ENCODE measurements at regions not wholly inside any gene's neighbourhood (a gene's known extent, or its start where the extent isn't known, plus 50 kb on each side); places are given as distances from the start of the nearest gene placed in this dataset.

GRCh38 chr3:20350449-20350848, 164.4 kb upstream of the SGO1 start:
- no peaks in the 10 kb centered on the region for H3K9me3 Mint-ChIP-seq
- no peaks in the 10 kb centered on the region for H3K36me3 Mint-ChIP-seq
- H3K4me3 Mint-ChIP-seq: no peak overlapping the region
- no peaks in the 10 kb centered on the region for H3K4me1 Mint-ChIP-seq (ENCODE audit: low read depth in 2 of 2)
- H3K27ac Mint-ChIP-seq: no peak overlapping the region
- peaks cover 0 to 7% of the 10 kb centered on the region in 2 donors for H3K27me3 Mint-ChIP-seq
- no peak for ATAC-seq
- no peak for DNase-seq (ENCODE audit: low spot score)

- ATAC-seq (no peak), DNase-seq (ENCODE audit: low spot score) (no peak)
- H3K27ac Mint-ChIP-seq: no peak overlapping the region
- no peaks in the 10 kb centered on the region for H3K9me3 Mint-ChIP-seq
- no peaks in the 10 kb centered on the region for H3K4me1 Mint-ChIP-seq (ENCODE audit: low read depth in 2 of 2)
- peaks cover 3 to 7% of the 10 kb centered on the region in 2 donors for H3K27me3 Mint-ChIP-seq
- no peak overlapping the region for H3K4me3 Mint-ChIP-seq
- no peaks in the 10 kb centered on the region for H3K36me3 Mint-ChIP-seq
Measured at GRCh38 chr3:20346916-20347315, 160.9 kb upstream of the SGO1 start.

GRCh38 chr3:20346369-20346768, 160.4 kb upstream of the SGO1 start:
- Mint-ChIP-seq H3K9me3 (no peaks in the 10 kb centered on the region), H3K27ac (no peak overlapping the region), H3K27me3 (peaks cover 3 to 7% of the 10 kb centered on the region in 2 donors), H3K4me1 (ENCODE audit: low read depth in 2 of 2) (no peaks in the 10 kb centered on the region), H3K36me3 (no peaks in the 10 kb centered on the region), H3K4me3 (no peak overlapping the region)
- ATAC-seq: no peak
- no peak for DNase-seq (ENCODE audit: low spot score)

- Mint-ChIP-seq H3K4me1 (ENCODE audit: low read depth in 2 of 2) (peaks cover 0 to 2% of the 10 kb centered on the region in 2 donors), H3K9me3 (no peaks in the 10 kb centered on the region), H3K27ac (no peak overlapping the region), H3K4me3 (no peak overlapping the region), H3K27me3 (peaks cover 3 to 7% of the 10 kb centered on the region in 2 donors), H3K36me3 (no peaks in the 10 kb centered on the region)
- DNase-seq (ENCODE audit: low spot score) (no peak), ATAC-seq (no peak)
Measured at GRCh38 chr3:20344400-20344959, 158.5 kb upstream of the SGO1 start.

GRCh38 chr3:20343790-20344189, 157.8 kb upstream of the SGO1 start:
- Mint-ChIP-seq H3K27ac (no peak overlapping the region), H3K27me3 (peaks cover 3 to 7% of the 10 kb centered on the region in 2 donors), H3K4me3 (no peak overlapping the region), H3K36me3 (no peaks in the 10 kb centered on the region), H3K4me1 (ENCODE audit: low read depth in 2 of 2) (peaks cover 0 to 2% of the 10 kb centered on the region in 2 donors), H3K9me3 (no peaks in the 10 kb centered on the region)
- ATAC-seq (no peak), DNase-seq (ENCODE audit: low spot score) (no peak)

GRCh38 chr3:20340324-20340928, 154.4 kb upstream of the SGO1 start:
- Mint-ChIP-seq H3K4me3 (no peak overlapping the region), H3K27ac (no peak overlapping the region), H3K27me3 (peaks cover 0 to 3% of the 10 kb centered on the region in 2 donors), H3K36me3 (no peaks in the 10 kb centered on the region), H3K9me3 (no peaks in the 10 kb centered on the region), H3K4me1 (ENCODE audit: low read depth in 2 of 2) (peaks cover 0 to 2% of the 10 kb centered on the region in 2 donors)
- ATAC-seq: peak; percentile 62 to 65
- DNase-seq (ENCODE audit: low spot score): peak; percentile 71

GRCh38 chr3:20336572-20336971, 150.6 kb upstream of the SGO1 start:
- no peak for DNase-seq (ENCODE audit: low spot score)
- Mint-ChIP-seq H3K36me3 (no peaks in the 10 kb centered on the region), H3K27me3 (peaks cover 5 to 8% of the 10 kb centered on the region in 2 donors), H3K27ac (no peak overlapping the region), H3K9me3 (no peaks in the 10 kb centered on the region), H3K4me1 (ENCODE audit: low read depth in 2 of 2) (peaks cover 0 to 2% of the 10 kb centered on the region in 2 donors), H3K4me3 (no peak overlapping the region)
- no peak for ATAC-seq

- peaks cover 5 to 8% of the 10 kb centered on the region in 2 donors for H3K27me3 Mint-ChIP-seq
- no peak overlapping the region for H3K4me3 Mint-ChIP-seq
- H3K9me3 Mint-ChIP-seq: no peaks in the 10 kb centered on the region
- no peak for DNase-seq (ENCODE audit: low spot score)
- no peak overlapping the region for H3K27ac Mint-ChIP-seq
- no peaks in the 10 kb centered on the region for H3K36me3 Mint-ChIP-seq
- no peak for ATAC-seq
- H3K4me1 Mint-ChIP-seq (ENCODE audit: low read depth in 2 of 2): no peaks in the 10 kb centered on the region
Measured at GRCh38 chr3:20334842-20335241, 148.8 kb upstream of the SGO1 start.

- DNase-seq (ENCODE audit: low spot score) (no peak), ATAC-seq (no peak)
- Mint-ChIP-seq H3K9me3 (no peaks in the 10 kb centered on the region), H3K27ac (no peak overlapping the region), H3K36me3 (no peaks in the 10 kb centered on the region), H3K4me1 (ENCODE audit: low read depth in 2 of 2) (no peaks in the 10 kb centered on the region), H3K27me3 (no peaks in the 10 kb centered on the region), H3K4me3 (no peak overlapping the region)
Measured at GRCh38 chr3:20327889-20328288, 141.9 kb upstream of the SGO1 start.

GRCh38 chr3:20326541-20326940, 140.5 kb upstream of the SGO1 start:
- no peaks in the 10 kb centered on the region for H3K27me3 Mint-ChIP-seq

GRCh38 chr3:20325563-20325962, 139.6 kb upstream of the SGO1 start:
- H3K27me3 Mint-ChIP-seq: no peaks in the 10 kb centered on the region
- ATAC-seq (no peak), DNase-seq (ENCODE audit: low spot score) (no peak)
- no peaks in the 10 kb centered on the region for H3K9me3 Mint-ChIP-seq
- no peaks in the 10 kb centered on the region for H3K4me1 Mint-ChIP-seq (ENCODE audit: low read depth in 2 of 2)
- H3K36me3 Mint-ChIP-seq: no peaks in the 10 kb centered on the region
- H3K27ac Mint-ChIP-seq: no peak overlapping the region
- no peak overlapping the region for H3K4me3 Mint-ChIP-seq

More at GRCh38 chr3:20326541-20326940, 140.5 kb upstream of the SGO1 start:
- Mint-ChIP-seq H3K9me3 (no peaks in the 10 kb centered on the region), H3K4me1 (ENCODE audit: low read depth in 2 of 2) (no peaks in the 10 kb centered on the region), H3K27ac (no peak overlapping the region), H3K36me3 (no peaks in the 10 kb centered on the region), H3K4me3 (no peak overlapping the region)
- no peak for DNase-seq (ENCODE audit: low spot score)
- no peak for ATAC-seq

- ATAC-seq (no peak), DNase-seq (ENCODE audit: low spot score) (no peak)
- H3K9me3 Mint-ChIP-seq: no peaks in the 10 kb centered on the region
- no peaks in the 10 kb centered on the region for H3K27me3 Mint-ChIP-seq
- no peaks in the 10 kb centered on the region for H3K36me3 Mint-ChIP-seq
- no peak overlapping the region for H3K27ac Mint-ChIP-seq
- H3K4me1 Mint-ChIP-seq (ENCODE audit: low read depth in 2 of 2): no peaks in the 10 kb centered on the region
- H3K4me3 Mint-ChIP-seq: no peak overlapping the region
Measured at GRCh38 chr3:20324664-20325478, 138.9 kb upstream of the SGO1 start.

GRCh38 chr3:20323307-20323927, 137.4 kb upstream of the SGO1 start:
- H3K9me3 Mint-ChIP-seq: no peaks in the 10 kb centered on the region
- no peaks in the 10 kb centered on the region for H3K4me1 Mint-ChIP-seq (ENCODE audit: low read depth in 2 of 2)
- no peak overlapping the region for H3K27ac Mint-ChIP-seq
- no peaks in the 10 kb centered on the region for H3K27me3 Mint-ChIP-seq
- no peaks in the 10 kb centered on the region for H3K36me3 Mint-ChIP-seq
- no peak for ATAC-seq
- no peak overlapping the region for H3K4me3 Mint-ChIP-seq
- no peak for DNase-seq (ENCODE audit: low spot score)

- Mint-ChIP-seq H3K36me3 (no peaks in the 10 kb centered on the region), H3K9me3 (no peaks in the 10 kb centered on the region), H3K4me1 (ENCODE audit: low read depth in 2 of 2) (no peaks in the 10 kb centered on the region), H3K27me3 (no peaks in the 10 kb centered on the region), H3K27ac (no peak overlapping the region), H3K4me3 (no peak overlapping the region)
- DNase-seq (ENCODE audit: low spot score): no peak
- no peak for ATAC-seq
Measured at GRCh38 chr3:20322085-20322484, 136.1 kb upstream of the SGO1 start.
